GM10266 (cell line): ENCODE measurements at regions not wholly inside any gene's neighbourhood (a gene's known extent, or its start where the extent isn't known, plus 50 kb on each side); places are given as distances from the start of the nearest gene placed in this dataset.

Experiments
- DNase-seq: peaks from one replicate; pipeline ENCODE4 v3.0.0; 2012; ENCODE audit errors: extremely low spot score
- CTCF ChIP-seq: IDR thresholded peaks from 2 replicates; pipeline ENCODE4 v1.5.1; 2012; ENCODE audit warnings: mild to moderate bottlenecking, low read depth; ENCODE audit not compliant: control insufficient read depth, insufficient read depth; ENCODE audit errors: missing control alignments

DNA sequence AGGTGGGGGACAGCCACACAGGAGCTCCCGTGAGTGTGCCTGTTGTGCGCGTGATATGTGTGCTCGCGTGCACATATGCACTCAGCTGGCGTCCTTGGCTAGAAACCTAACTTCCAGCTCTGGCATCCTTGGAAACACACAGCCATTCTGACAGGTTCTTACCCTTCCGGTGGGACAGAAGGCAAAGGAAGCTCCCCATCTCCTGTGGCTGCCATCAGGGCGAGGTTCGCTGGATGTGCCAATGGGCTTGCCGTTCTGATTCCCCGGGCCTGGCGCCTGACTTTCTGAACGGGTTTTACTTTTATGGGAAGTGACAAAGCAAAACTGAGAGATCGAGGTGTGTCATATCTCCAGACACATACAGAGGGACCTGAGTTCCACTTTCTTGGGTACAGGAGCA lies 124.7 kb downstream of the PAPOLA start:
- TF ChIP-seq CTCF: no peak
- no peak for DNase-seq

DNA sequence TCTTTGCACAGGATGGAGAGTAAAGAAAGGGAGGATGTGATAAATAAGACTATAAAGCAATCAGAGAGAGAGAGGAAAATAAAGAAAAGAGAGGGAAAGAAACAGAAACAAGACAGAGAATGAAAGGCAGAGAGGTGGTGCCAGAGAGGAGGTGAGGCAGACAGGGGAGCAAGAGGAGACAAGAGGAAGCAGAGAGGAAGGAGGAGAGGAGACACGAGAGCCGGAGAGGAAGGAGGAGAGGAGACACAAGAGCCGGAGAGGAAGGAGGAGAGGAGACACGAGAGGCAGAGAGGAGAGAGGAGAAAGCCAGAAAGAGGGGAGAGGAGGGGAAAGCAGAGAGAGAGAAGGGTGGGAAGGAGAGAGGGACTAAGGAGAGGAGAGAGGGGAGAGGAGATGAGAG lies 125.2 kb downstream of the PAPOLA start:
- TF ChIP-seq CTCF: no peak
- no peak for DNase-seq

- no peak for TF ChIP-seq CTCF
- DNase-seq: no peak
Measured at GRCh38 chr14:96627811-96628775, 125.9 kb downstream of the PAPOLA start.

- TF ChIP-seq CTCF: no peak
- no peak for DNase-seq
Measured at GRCh38 chr14:96629082-96629481, 126.9 kb downstream of the PAPOLA start.

DNA sequence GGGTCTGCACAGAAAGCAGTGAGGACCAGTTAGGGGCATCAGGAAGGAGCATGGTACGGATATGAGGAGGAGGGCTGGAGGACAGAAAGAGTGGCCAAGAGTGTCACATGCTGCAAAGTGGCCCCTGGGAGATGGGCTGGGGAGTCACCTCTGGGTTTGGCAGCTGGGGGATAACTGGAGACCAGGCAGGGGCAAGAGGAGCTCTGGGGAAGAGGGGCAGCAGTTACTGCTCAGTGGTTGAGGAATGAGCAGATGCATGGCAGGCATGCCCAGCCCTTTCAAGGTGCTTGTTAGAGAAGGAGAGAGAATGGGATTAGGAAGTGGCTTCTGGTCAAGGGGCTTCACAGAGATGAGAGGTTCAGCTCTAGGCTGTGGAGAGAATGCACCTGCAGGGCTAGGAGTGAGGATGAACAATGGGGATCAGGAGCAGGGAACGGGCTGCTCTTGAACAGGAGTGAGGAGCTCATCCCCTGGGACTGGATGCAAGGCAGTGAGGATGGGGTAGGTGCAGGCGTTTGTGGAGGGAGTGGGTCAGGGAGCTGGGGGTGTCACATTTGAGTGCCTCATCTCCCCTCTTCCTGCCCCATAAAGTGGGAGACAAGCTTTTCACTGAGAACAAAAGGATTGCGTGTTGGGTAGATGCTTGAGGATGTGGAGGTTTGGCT lies 127.5 kb downstream of the PAPOLA start:
- TF ChIP-seq CTCF: no peak
- no peak for DNase-seq

- no peak for DNase-seq
- TF ChIP-seq CTCF: no peak
Measured at GRCh38 chr14:96630281-96630680, 128.1 kb downstream of the PAPOLA start.

DNA sequence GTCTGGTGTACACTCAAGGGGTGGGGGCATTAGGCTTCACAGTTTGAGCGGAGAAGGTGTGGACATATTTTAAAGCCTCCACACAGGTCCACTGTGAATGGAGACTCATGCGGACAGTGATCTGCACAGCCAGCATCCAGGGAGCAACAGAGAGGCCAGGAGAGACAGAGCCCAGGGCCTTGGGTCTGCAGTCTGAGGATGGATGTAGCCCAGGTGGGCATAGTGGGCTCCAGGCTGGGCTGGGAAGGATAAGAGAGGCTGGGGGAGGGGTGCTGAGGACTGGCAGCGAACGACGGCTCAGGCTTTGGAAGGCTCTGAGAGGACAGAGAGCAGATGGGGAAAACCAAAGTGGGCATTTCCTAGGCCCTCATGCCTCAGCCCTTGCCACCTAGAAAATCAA lies 128.8 kb downstream of the PAPOLA start:
- no peak for TF ChIP-seq CTCF
- no peak for DNase-seq
